ENCODE measurements at regions not wholly inside any gene's neighbourhood (a gene's known extent, or its start where the extent isn't known, plus 50 kb on each side); places are given as distances from the start of the nearest gene placed in this dataset.

DNA sequence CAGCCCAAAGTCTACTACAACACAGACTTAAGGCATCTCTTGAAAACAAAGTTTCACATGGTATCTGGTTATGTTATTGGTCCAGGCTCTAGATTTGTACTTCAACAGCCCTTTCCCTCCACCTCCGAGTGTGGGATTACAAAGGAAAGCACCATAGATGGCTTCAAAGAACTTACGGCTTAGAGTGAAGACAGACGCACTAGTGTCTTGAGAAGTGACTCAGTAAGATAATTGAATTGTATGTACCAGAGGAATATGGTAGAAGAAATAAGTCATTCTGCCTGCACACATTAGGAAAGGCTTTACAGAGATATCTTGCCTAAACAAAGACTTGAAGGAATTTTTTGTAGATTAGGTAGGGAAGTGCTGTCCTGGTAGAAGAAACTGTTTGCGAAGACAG lies 392.3 kb upstream of the TNP1 start:
- Histone ChIP-seq H3F3A (replicated peaks; ENCODE audit: insufficient read depth) (no peaks in the 10 kb centered on the region), H3K9me2 (no peaks in the 10 kb centered on the region), H3K9ac (no peak overlapping the region), H3K79me2 (ENCODE audit: insufficient read depth) (no peaks in the 10 kb centered on the region), H3K27me3 (ENCODE audit: insufficient read depth) (no peaks in the 10 kb centered on the region), H4K20me1 (ENCODE audit: insufficient read depth) (no peaks in the 10 kb centered on the region), H3K4me2 (no peak overlapping the region), H3K4me1 (ENCODE audit: control insufficient read depth in 1 of 2, insufficient read depth in 2 of 2, low read depth in 1 of 2, low read length in 1 of 2) (peaks cover 9 to 30% of the 10 kb centered on the region in 2 experiments; a peak in 2 of 4 replicates), H3K4me3 (ENCODE audit: low read depth in 2 of 2, low read length in 1 of 2) (no peak overlapping the region), H3K9me3 (no peaks in the 10 kb centered on the region), H3K27ac (ENCODE audit: low read depth in 2 of 2, low read length in 1 of 2) (no peak overlapping the region), H2AFZ (ENCODE audit: low read depth) (no peak overlapping the region), H3K36me3 (replicated peaks in 1 of 2; ENCODE audit: control insufficient read depth in 1 of 2, insufficient read depth in 2 of 2, low read length in 1 of 2) (no peaks in the 10 kb centered on the region)
- DNase-seq, result no peak
- 79% methylated on average over 4 of the region's 4 CpGs for WGBS (ENCODE audit: low lambda C conversion rate)
- TF ChIP-seq RCOR1 (IDR thresholded peaks at IDR 0.05; ENCODE audit: low read length) (no peak), TAF1 (IDR thresholded peaks at IDR 0.05; ENCODE audit: borderline replicate concordance, low read depth, low read length) (no peak), NFIC (IDR thresholded peaks at IDR 0.05; ENCODE audit: borderline replicate concordance) (no peak), CHD2 (IDR thresholded peaks at IDR 0.05; ENCODE audit: low read length, partially characterized antibody) (no peak), FOSL2 (IDR thresholded peaks at IDR 0.05; ENCODE audit: borderline replicate concordance, low read depth) (no peak), RXRA (IDR thresholded peaks at IDR 0.05; ENCODE audit: borderline replicate concordance, low read depth) (no peak), FOXJ3 (CRISPR knock-in tag; IDR thresholded peaks at IDR 0.05) (no peak), EP300 (IDR thresholded peaks at IDR 0.05; ENCODE audit: borderline replicate concordance in 1 of 2, low read depth in 1 of 2, low read length in 1 of 2) (no peak), JUND (IDR thresholded peaks at IDR 0.05) (no peak)
- TF ChIP-seq, protein P1, sequence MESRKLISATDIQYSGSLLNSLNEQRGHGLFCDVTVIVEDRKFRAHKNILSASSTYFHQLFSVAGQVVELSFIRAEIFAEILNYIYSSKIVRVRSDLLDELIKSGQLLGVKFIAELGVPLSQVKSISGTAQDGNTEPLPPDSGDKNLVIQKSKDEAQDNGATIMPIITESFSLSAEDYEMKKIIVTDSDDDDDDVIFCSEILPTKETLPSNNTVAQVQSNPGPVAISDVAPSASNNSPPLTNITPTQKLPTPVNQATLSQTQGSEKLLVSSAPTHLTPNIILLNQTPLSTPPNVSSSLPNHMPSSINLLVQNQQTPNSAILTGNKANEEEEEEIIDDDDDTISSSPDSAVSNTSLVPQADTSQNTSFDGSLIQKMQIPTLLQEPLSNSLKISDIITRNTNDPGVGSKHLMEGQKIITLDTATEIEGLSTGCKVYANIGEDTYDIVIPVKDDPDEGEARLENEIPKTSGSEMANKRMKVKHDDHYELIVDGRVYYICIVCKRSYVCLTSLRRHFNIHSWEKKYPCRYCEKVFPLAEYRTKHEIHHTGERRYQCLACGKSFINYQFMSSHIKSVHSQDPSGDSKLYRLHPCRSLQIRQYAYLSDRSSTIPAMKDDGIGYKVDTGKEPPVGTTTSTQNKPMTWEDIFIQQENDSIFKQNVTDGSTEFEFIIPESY (IDR thresholded peaks at IDR 0.05; ENCODE audit: borderline replicate concordance, low read depth), result no peak
- TF ChIP-seq, protein P2, sequence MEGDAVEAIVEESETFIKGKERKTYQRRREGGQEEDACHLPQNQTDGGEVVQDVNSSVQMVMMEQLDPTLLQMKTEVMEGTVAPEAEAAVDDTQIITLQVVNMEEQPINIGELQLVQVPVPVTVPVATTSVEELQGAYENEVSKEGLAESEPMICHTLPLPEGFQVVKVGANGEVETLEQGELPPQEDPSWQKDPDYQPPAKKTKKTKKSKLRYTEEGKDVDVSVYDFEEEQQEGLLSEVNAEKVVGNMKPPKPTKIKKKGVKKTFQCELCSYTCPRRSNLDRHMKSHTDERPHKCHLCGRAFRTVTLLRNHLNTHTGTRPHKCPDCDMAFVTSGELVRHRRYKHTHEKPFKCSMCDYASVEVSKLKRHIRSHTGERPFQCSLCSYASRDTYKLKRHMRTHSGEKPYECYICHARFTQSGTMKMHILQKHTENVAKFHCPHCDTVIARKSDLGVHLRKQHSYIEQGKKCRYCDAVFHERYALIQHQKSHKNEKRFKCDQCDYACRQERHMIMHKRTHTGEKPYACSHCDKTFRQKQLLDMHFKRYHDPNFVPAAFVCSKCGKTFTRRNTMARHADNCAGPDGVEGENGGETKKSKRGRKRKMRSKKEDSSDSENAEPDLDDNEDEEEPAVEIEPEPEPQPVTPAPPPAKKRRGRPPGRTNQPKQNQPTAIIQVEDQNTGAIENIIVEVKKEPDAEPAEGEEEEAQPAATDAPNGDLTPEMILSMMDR (IDR thresholded peaks at IDR 0.05), result no peak
- TF ChIP-seq, protein P3, sequence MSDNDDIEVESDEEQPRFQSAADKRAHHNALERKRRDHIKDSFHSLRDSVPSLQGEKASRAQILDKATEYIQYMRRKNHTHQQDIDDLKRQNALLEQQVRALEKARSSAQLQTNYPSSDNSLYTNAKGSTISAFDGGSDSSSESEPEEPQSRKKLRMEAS (IDR thresholded peaks at IDR 0.05; ENCODE audit: low read depth), result no peak
- ChIA-PET POLR2A (no interaction called here), CTCF (no interaction called here)

DNA sequence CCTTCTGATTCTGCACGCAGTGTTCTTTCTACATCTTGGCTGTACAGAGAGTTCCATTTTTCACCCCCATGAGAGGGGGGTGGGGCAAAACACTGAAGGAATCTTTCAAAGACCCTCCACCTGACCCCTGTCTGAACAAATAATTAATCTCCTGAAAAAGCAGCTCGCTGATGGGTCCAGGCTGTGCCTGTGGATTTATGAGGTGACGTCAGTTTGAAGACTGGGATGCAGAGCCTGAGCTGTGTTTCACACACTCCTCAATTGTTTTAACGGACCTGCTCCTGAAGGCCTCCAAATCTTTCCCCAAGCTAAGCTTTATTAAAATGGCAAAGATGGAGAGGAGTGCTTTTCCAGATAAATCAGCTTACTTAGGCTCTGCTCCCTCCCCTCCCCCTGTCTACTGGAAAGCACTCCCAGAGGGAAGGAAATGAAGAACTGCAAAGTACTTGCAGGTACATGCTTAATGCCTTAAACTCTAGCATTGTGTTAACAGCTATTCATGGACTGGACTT lies 390.2 kb upstream of the TNP1 start:
- H3K36me3 ChIP-seq (replicated peaks in 1 of 2; ENCODE audit: control insufficient read depth in 1 of 2, insufficient read depth in 2 of 2, low read length in 1 of 2), result no peaks in the 10 kb centered on the region
- ChIA-PET CTCF (interaction anchor here (0.6 kb wide), 1 partner anchor 247 kb away, joined by 4 read pairs; no protein-coding TSS in a partner anchor), POLR2A (no interaction called here)
- H3K9ac ChIP-seq, result no peak overlapping the region
- H3K27ac ChIP-seq (ENCODE audit: low read depth in 2 of 2, low read length in 1 of 2), result peak overlapping the region in 1 of 2 experiments; percentile 61; a peak in 2 of 4 replicates
- peaks cover 9 to 30% of the 10 kb centered on the region in 2 experiments; a peak in 2 of 4 replicates for H3K4me1 ChIP-seq (ENCODE audit: control insufficient read depth in 1 of 2, insufficient read depth in 2 of 2, low read depth in 1 of 2, low read length in 1 of 2)
- no peak overlapping the region for H2AFZ ChIP-seq (ENCODE audit: low read depth)
- no peaks in the 10 kb centered on the region for H3K9me3 ChIP-seq
- no peak overlapping the region for H3K4me3 ChIP-seq (ENCODE audit: low read depth in 2 of 2, low read length in 1 of 2)
- no peaks in the 10 kb centered on the region for H4K20me1 ChIP-seq (ENCODE audit: insufficient read depth)
- no peaks in the 10 kb centered on the region for H3F3A ChIP-seq (replicated peaks; ENCODE audit: insufficient read depth)
- H3K4me2 ChIP-seq, result no peak overlapping the region
- no peak for DNase-seq
- TF ChIP-seq, protein P4, sequence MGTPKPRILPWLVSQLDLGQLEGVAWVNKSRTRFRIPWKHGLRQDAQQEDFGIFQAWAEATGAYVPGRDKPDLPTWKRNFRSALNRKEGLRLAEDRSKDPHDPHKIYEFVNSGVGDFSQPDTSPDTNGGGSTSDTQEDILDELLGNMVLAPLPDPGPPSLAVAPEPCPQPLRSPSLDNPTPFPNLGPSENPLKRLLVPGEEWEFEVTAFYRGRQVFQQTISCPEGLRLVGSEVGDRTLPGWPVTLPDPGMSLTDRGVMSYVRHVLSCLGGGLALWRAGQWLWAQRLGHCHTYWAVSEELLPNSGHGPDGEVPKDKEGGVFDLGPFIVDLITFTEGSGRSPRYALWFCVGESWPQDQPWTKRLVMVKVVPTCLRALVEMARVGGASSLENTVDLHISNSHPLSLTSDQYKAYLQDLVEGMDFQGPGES (IDR thresholded peaks at IDR 0.05; ENCODE audit: low read depth, low read length), result no peak
- TF ChIP-seq, protein P5, sequence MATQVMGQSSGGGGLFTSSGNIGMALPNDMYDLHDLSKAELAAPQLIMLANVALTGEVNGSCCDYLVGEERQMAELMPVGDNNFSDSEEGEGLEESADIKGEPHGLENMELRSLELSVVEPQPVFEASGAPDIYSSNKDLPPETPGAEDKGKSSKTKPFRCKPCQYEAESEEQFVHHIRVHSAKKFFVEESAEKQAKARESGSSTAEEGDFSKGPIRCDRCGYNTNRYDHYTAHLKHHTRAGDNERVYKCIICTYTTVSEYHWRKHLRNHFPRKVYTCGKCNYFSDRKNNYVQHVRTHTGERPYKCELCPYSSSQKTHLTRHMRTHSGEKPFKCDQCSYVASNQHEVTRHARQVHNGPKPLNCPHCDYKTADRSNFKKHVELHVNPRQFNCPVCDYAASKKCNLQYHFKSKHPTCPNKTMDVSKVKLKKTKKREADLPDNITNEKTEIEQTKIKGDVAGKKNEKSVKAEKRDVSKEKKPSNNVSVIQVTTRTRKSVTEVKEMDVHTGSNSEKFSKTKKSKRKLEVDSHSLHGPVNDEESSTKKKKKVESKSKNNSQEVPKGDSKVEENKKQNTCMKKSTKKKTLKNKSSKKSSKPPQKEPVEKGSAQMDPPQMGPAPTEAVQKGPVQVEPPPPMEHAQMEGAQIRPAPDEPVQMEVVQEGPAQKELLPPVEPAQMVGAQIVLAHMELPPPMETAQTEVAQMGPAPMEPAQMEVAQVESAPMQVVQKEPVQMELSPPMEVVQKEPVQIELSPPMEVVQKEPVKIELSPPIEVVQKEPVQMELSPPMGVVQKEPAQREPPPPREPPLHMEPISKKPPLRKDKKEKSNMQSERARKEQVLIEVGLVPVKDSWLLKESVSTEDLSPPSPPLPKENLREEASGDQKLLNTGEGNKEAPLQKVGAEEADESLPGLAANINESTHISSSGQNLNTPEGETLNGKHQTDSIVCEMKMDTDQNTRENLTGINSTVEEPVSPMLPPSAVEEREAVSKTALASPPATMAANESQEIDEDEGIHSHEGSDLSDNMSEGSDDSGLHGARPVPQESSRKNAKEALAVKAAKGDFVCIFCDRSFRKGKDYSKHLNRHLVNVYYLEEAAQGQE (IDR thresholded peaks at IDR 0.05; ENCODE audit: low read depth, low read length), result no peak
- TF ChIP-seq SIN3A (IDR thresholded peaks at IDR 0.05; ENCODE audit: borderline replicate concordance, low read depth, low read length), result no peak
- TF ChIP-seq SMC3 (IDR thresholded peaks at IDR 0.05; ENCODE audit: low read depth, low read length), result no peak
- no peaks in the 10 kb centered on the region for H3K9me2 ChIP-seq
- WGBS (ENCODE audit: low lambda C conversion rate), result 89% methylated on average over 4 of the region's 4 CpGs
- H3K79me2 ChIP-seq (ENCODE audit: insufficient read depth), result no peaks in the 10 kb centered on the region
- H3K27me3 ChIP-seq (ENCODE audit: insufficient read depth), result no peaks in the 10 kb centered on the region
